ENCODE measurements at regions not wholly inside any gene's neighbourhood (a gene's known extent, or its start where the extent isn't known, plus 50 kb on each side); places are given as distances from the start of the nearest gene placed in this dataset.

- no peak for TF ChIP-seq CTCF (conservative IDR thresholded peaks at IDR 0.05; ENCODE audit: low read depth in 2 of 2)
- TF ChIP-seq REST (IDR thresholded peaks at IDR 0.05; ENCODE audit: unreplicated experiment), result no peak
- TF ChIP-seq EZH2 (IDR thresholded peaks at IDR 0.05; ENCODE audit: low read depth, unreplicated experiment), result no peak
- no peak for TF ChIP-seq EZH2phosphoT487 (IDR thresholded peaks at IDR 0.05; ENCODE audit: unreplicated experiment)
- no peak for TF ChIP-seq POLR2AphosphoS5 (IDR thresholded peaks at IDR 0.05; ENCODE audit: low read depth)
- TF ChIP-seq JUNB (IDR thresholded peaks at IDR 0.05; ENCODE audit: unreplicated experiment), result no peak
- TF ChIP-seq NANOG (IDR thresholded peaks at IDR 0.05; ENCODE audit: borderline replicate concordance), result no peak
- TF ChIP-seq CREB1 (CRISPR knock-in tag; IDR thresholded peaks at IDR 0.05; ENCODE audit: low read depth), result no peak
Observed at GRCh38 chr1:47701283-47701682, 263.4 kb downstream of the FOXD2 start.
